ENCODE measurements at regions not wholly inside any gene's neighbourhood (a gene's known extent, or its start where the extent isn't known, plus 50 kb on each side); places are given as distances from the start of the nearest gene placed in this dataset.

DNA sequence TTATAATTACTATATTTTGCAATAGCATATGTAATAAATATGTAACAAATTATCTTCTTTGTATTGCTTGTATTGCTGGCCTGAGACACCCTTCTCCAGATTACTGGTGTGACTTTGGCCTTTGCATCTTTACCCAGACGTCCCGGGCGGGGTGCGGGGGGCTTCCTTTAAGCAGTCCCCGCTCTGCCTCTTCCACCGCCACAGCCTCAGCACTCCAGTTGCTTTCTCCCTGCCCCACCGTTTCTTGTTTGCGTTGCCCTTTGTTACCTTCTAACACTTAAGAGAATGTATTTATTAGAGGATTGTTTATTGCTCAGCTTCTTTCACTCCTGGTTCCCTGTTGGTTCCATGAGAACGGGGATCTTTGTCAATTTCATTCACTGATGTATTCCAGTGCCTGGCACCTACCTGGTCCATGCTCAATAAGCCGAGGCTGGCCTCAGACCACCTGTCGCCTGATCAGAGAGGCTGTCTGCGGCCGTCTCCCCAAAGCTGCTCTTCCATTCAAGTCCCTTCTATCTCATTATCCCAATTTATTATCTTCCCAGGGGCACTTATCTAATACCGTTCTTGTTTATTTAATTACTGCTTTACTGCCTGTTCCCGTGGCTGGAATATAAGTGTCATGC, 100.5 kb upstream of the RFLNA start:
- RAD21 ChIA-PET (ENCODE audit: low non-redundant PET in 1 of 2, low total read pairs in 2 of 2, uncharacterized antibody in 2 of 2, unreplicated experiment in 2 of 2) = no interaction called here
- H3K4me1 ChIP-seq (ENCODE audit: control insufficient read depth in 1 of 2, insufficient read depth in 2 of 2, low read length in 2 of 2) = no peaks in the 10 kb centered on the region
- no TSS peak for BruUV-seq (replicated peaks)
- no peak for ATAC-seq
- H3K9me3 ChIP-seq (ENCODE audit: control insufficient read depth in 1 of 2, insufficient read depth in 1 of 2, low read depth in 1 of 2, low read length in 2 of 2) = peaks cover 0 to 8% of the 10 kb centered on the region in 2 experiments; a peak in 1 of 4 replicates
- no peaks in the 10 kb centered on the region for H3K27me3 ChIP-seq (ENCODE audit: insufficient read depth, low read length)
- DNase-seq (ENCODE audit: low read depth, low spot score) = no peak
- no peaks in the 10 kb centered on the region for H3K36me3 ChIP-seq (ENCODE audit: control insufficient read depth in 1 of 2, insufficient read depth in 2 of 2, low read length in 2 of 2)
- POLR2A ChIA-PET = no interaction called here
- intact Hi-C loops (cut with micrococcal nuclease) = no loop called here
- H3K9me2 ChIP-seq (ENCODE audit: insufficient read depth) = no peaks in the 10 kb centered on the region
- H4K20me1 ChIP-seq (ENCODE audit: insufficient read depth) = no peaks in the 10 kb centered on the region
- TF ChIP-seq ZFX (IDR thresholded peaks at IDR 0.05) = no peak
- no peak for TF ChIP-seq TCF7L2 (IDR thresholded peaks at IDR 0.05; ENCODE audit: borderline replicate concordance, extremely low read depth, insufficient read depth, insufficient read length)
- no peak for TF ChIP-seq ELF1 (IDR thresholded peaks at IDR 0.05; ENCODE audit: borderline replicate concordance, low read depth)
- no peak overlapping the region for H3K9ac ChIP-seq (ENCODE audit: low read length)
- CTCF ChIA-PET = no interaction called here
- H2AFZ ChIP-seq (ENCODE audit: low read depth, low read length, poor library complexity, severe bottlenecking) = no peak overlapping the region
- no peak overlapping the region for H3K4me3 ChIP-seq (replicated peaks in 1 of 2; ENCODE audit: low read depth in 1 of 2, low read length in 2 of 2)
- no peaks in the 10 kb centered on the region for H3K79me2 ChIP-seq (ENCODE audit: insufficient read depth, low read length)
- no peak overlapping the region for H3K27ac ChIP-seq (ENCODE audit: low read depth, low read length)
- H3K4me2 ChIP-seq (ENCODE audit: low read length) = no peak overlapping the region

- DNase-seq (ENCODE audit: low read depth, low spot score) = no peak
- Histone ChIP-seq H3K4me2 (ENCODE audit: low read length) (no peak overlapping the region), H3K9ac (ENCODE audit: low read length) (no peak overlapping the region), H3K27ac (ENCODE audit: low read depth, low read length) (no peak overlapping the region), H2AFZ (ENCODE audit: low read depth, low read length, poor library complexity, severe bottlenecking) (no peak overlapping the region), H3K9me3 (ENCODE audit: control insufficient read depth in 1 of 2, insufficient read depth in 1 of 2, low read depth in 1 of 2, low read length in 2 of 2) (peaks cover 0 to 8% of the 10 kb centered on the region in 2 experiments; a peak in 1 of 4 replicates), H3K9me2 (ENCODE audit: insufficient read depth) (no peaks in the 10 kb centered on the region), H3K36me3 (ENCODE audit: control insufficient read depth in 1 of 2, insufficient read depth in 2 of 2, low read length in 2 of 2) (no peaks in the 10 kb centered on the region), H4K20me1 (ENCODE audit: insufficient read depth) (no peaks in the 10 kb centered on the region), H3K27me3 (ENCODE audit: insufficient read depth, low read length) (no peaks in the 10 kb centered on the region), H3K4me3 (replicated peaks in 1 of 2; ENCODE audit: low read depth in 1 of 2, low read length in 2 of 2) (no peak overlapping the region), H3K79me2 (ENCODE audit: insufficient read depth, low read length) (no peaks in the 10 kb centered on the region), H3K4me1 (ENCODE audit: control insufficient read depth in 1 of 2, insufficient read depth in 2 of 2, low read length in 2 of 2) (no peaks in the 10 kb centered on the region)
- POLR2A ChIA-PET = no interaction called here
- BruUV-seq (replicated peaks) = no TSS peak
- intact Hi-C loops (cut with micrococcal nuclease) = no loop called here
- CTCF ChIA-PET = no interaction called here
- no peak for TF ChIP-seq ZFX (IDR thresholded peaks at IDR 0.05)
- no peak for TF ChIP-seq CBX3 (IDR thresholded peaks at IDR 0.05; ENCODE audit: low read depth)
- no peak for TF ChIP-seq EGR1 (IDR thresholded peaks at IDR 0.05; ENCODE audit: low read depth)
- TF ChIP-seq SRF (IDR thresholded peaks at IDR 0.05; ENCODE audit: low read depth) = no peak
- no peak for TF ChIP-seq REST (IDR thresholded peaks at IDR 0.05; ENCODE audit: low read depth)
- TF ChIP-seq ATF3 (IDR thresholded peaks at IDR 0.05) = no peak
- TF ChIP-seq TCF7L2 (IDR thresholded peaks at IDR 0.05; ENCODE audit: borderline replicate concordance, extremely low read depth, insufficient read depth, insufficient read length) = no peak
- no peak for TF ChIP-seq MAX (IDR thresholded peaks at IDR 0.05)
- TF ChIP-seq EZH2 (IDR thresholded peaks at IDR 0.05) = no peak
- no peak for TF ChIP-seq SP1 (IDR thresholded peaks at IDR 0.05; ENCODE audit: low read depth)
- TF ChIP-seq ELF1 (IDR thresholded peaks at IDR 0.05; ENCODE audit: borderline replicate concordance, low read depth) = no peak
- TF ChIP-seq POLR2AphosphoS5 (IDR thresholded peaks at IDR 0.05; ENCODE audit: low read depth, low read length) = no peak
- no peak for TF ChIP-seq CEBPB (IDR thresholded peaks at IDR 0.05; ENCODE audit: low read depth)
- no peak for TF ChIP-seq EZH2phosphoT487 (IDR thresholded peaks at IDR 0.05; ENCODE audit: borderline replicate concordance)
- no peak for TF ChIP-seq FOSL1 (IDR thresholded peaks at IDR 0.05; ENCODE audit: low read depth)
- no peak for TF ChIP-seq JUND (IDR thresholded peaks at IDR 0.05)
- TF ChIP-seq ZNF274 (IDR thresholded peaks at IDR 0.05; ENCODE audit: low read depth, low read length) = no peak
- ATAC-seq = no peak
- RAD21 ChIA-PET (ENCODE audit: low non-redundant PET in 1 of 2, low total read pairs in 2 of 2, uncharacterized antibody in 2 of 2, unreplicated experiment in 2 of 2) = no interaction called here
Observed at GRCh38 chr12:124194893-124195566, 99.9 kb upstream of the RFLNA start.
